ENCODE measurements at regions not wholly inside any gene's neighbourhood (a gene's known extent, or its start where the extent isn't known, plus 50 kb on each side); places are given as distances from the start of the nearest gene placed in this dataset.

DNA sequence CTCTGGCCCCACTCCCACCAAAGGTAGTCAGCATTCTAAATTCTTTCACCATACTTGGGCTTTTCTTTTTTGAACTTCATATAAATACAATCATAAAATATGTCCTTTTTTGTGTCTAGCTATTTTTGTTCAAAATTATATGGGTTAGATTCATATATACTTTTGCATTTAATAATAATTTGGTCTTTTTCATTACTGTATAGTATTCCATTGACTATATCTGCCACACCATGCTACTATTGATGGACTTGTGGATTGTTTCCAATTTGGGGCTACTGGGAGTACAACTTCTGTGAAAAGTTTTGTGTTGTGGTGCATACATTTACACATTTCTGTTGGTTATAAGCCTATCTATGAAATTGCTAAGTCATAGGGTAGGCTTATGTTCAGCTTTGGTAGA lies 85.7 kb downstream of the GLUL start:
- no peak for TF ChIP-seq PRMT3 (CRISPR knock-in tag; IDR thresholded peaks at IDR 0.05; ENCODE audit: borderline replicate concordance, low read depth)
- no peak for TF ChIP-seq ZNF558 (CRISPR knock-in tag; IDR thresholded peaks at IDR 0.05; ENCODE audit: borderline replicate concordance)
- no peak for TF ChIP-seq NR2C2 (CRISPR knock-in tag; IDR thresholded peaks at IDR 0.05; ENCODE audit: borderline replicate concordance)
- TF ChIP-seq, protein P1, sequence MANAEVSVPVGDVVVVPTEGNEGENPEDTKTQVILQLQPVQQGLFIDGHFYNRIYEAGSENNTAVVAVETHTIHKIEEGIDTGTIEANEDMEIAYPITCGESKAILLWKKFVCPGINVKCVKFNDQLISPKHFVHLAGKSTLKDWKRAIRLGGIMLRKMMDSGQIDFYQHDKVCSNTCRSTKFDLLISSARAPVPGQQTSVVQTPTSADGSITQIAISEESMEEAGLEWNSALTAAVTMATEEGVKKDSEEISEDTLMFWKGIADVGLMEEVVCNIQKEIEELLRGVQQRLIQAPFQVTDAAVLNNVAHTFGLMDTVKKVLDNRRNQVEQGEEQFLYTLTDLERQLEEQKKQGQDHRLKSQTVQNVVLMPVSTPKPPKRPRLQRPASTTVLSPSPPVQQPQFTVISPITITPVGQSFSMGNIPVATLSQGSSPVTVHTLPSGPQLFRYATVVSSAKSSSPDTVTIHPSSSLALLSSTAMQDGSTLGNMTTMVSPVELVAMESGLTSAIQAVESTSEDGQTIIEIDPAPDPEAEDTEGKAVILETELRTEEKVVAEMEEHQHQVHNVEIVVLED (CRISPR knock-in tag; IDR thresholded peaks at IDR 0.05; ENCODE audit: borderline replicate concordance), result no peak
